ENCODE measurements at regions not wholly inside any gene's neighbourhood (a gene's known extent, or its start where the extent isn't known, plus 50 kb on each side); places are given as distances from the start of the nearest gene placed in this dataset.

- TF ChIP-seq CTCF (IDR thresholded peaks at IDR 0.05; ENCODE audit: low read depth, low read length), result no peak
- DNase-seq (ENCODE audit: extremely low read depth, low read depth), result no peak
These were observed 74.2 kb upstream of the MTPN start for GRCh38 chr7:136051203-136051928.

GRCh38 chr7:136050462-136050847 is 73.3 kb upstream of the MTPN start:
- DNase-seq (ENCODE audit: extremely low read depth, low read depth), result no peak
- TF ChIP-seq CTCF (IDR thresholded peaks at IDR 0.05; ENCODE audit: low read depth, low read length), result no peak

- no peak for TF ChIP-seq CTCF (IDR thresholded peaks at IDR 0.05; ENCODE audit: low read depth, low read length)
- no peak for DNase-seq (ENCODE audit: extremely low read depth, low read depth)
These were observed 72.8 kb upstream of the MTPN start for GRCh38 chr7:136049818-136050461.

GRCh38 chr7:136049117-136049516 is 72.0 kb upstream of the MTPN start:
- no peak for DNase-seq (ENCODE audit: extremely low read depth, low read depth)
- TF ChIP-seq CTCF (IDR thresholded peaks at IDR 0.05; ENCODE audit: low read depth, low read length), result no peak

GRCh38 chr7:136046548-136046947 is 69.4 kb upstream of the MTPN start:
- TF ChIP-seq CTCF (IDR thresholded peaks at IDR 0.05; ENCODE audit: low read depth, low read length), result no peak
- DNase-seq (ENCODE audit: extremely low read depth, low read depth), result no peak

- no peak for TF ChIP-seq CTCF (IDR thresholded peaks at IDR 0.05; ENCODE audit: low read depth, low read length)
- no peak for DNase-seq (ENCODE audit: extremely low read depth, low read depth)
These were observed 68.8 kb upstream of the MTPN start for GRCh38 chr7:136045992-136046391.

- no peak for DNase-seq (ENCODE audit: extremely low read depth, low read depth)
- no peak for TF ChIP-seq CTCF (IDR thresholded peaks at IDR 0.05; ENCODE audit: low read depth, low read length)
These were observed 68.0 kb upstream of the MTPN start for GRCh38 chr7:136045181-136045580.
